LNCAP (cell line): ENCODE measurements at regions not wholly inside any gene's neighbourhood (a gene's known extent, or its start where the extent isn't known, plus 50 kb on each side); places are given as distances from the start of the nearest gene placed in this dataset.

Source experiments
- TF ChIP-seq, protein P1 (sequence below): fragments of 450-650 bp; IDR thresholded peaks from 2 replicates; pipeline ENCODE4 v1.5.1; 2017; ENCODE audit warnings: mild to moderate bottlenecking

DNA sequence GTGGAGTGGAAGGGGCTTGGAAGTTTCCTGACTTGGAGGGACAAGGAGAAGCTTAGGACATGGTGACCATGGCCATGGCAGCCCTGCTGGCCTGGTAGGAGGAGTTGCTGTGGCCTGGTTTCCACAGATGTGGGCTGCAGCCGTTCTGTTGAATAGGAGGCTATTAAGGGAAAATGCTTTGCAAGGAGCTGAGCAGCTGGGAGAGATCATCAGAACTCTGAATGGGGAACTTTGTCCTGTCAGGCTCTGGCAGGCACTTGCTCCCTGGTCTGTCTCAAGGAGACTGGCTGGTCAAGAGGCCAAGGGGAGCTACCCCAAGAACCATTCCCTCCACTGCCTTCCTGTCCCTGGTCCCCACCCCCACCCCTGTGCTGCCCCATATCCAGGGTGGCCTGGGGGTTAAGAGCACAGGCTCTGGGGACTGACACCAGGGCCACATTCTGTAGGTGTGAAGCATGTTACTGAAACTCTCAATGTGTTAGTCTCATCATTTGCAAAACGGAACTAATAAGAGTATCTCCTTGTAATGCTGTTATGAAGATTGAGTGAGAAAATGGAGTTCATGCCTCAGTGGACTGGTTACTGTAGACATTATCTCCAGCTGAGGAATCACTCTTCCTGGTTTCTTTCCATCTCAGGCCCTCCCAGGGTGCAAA lies 84.0 kb upstream of the ARAP3 start:
- TF ChIP-seq, protein P1, sequence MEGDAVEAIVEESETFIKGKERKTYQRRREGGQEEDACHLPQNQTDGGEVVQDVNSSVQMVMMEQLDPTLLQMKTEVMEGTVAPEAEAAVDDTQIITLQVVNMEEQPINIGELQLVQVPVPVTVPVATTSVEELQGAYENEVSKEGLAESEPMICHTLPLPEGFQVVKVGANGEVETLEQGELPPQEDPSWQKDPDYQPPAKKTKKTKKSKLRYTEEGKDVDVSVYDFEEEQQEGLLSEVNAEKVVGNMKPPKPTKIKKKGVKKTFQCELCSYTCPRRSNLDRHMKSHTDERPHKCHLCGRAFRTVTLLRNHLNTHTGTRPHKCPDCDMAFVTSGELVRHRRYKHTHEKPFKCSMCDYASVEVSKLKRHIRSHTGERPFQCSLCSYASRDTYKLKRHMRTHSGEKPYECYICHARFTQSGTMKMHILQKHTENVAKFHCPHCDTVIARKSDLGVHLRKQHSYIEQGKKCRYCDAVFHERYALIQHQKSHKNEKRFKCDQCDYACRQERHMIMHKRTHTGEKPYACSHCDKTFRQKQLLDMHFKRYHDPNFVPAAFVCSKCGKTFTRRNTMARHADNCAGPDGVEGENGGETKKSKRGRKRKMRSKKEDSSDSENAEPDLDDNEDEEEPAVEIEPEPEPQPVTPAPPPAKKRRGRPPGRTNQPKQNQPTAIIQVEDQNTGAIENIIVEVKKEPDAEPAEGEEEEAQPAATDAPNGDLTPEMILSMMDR: no peak

DNA sequence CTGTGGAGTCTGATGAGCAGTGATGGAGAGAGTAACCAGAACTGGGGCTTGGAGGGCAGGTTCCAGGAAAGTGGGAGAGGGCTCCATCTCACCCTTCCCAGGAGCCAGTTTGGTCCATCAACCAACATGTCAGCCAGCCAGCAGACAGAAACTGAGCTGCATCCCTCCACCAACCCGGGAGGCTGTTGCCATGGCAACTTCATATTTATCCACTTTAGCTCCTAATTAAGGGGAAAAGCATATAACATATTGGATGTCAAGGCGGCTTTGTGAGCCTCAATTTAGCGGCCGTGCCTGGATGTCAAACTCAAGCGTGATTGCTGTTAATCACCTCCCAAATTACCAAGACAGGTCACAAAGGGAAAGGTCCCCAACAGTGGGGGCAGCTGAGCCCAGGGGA lies 81.5 kb upstream of the ARAP3 start:
- TF ChIP-seq, protein P1: no peak

DNA sequence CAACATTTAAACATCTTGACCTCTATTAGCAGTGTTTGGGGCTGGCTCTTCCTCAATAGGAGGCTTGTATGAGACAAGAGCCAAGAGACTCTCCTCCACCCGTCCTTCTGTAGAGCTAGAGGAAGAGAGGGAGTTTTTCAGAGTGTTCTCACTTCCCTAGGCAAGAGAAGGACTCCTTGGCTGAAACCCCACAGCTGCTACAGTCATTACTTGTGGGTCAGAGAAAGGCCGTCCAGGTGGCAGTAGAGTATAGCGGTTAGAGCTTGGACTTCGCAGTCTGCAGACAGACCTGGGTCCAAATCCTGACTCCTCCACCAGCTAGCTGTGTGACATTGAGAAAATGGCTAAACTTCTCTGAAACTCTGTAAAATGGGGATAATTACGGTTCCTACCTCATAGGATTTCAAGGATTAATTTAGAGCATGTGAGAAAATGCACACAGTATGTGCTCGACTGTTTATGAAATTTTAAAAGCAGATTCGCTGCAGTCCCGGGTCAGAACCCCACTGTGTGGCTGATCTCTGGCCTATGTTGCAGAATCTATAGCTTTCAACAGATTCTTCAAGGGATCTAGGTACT lies 80.8 kb upstream of the ARAP3 start:
- TF ChIP-seq, protein P1: no peak

DNA sequence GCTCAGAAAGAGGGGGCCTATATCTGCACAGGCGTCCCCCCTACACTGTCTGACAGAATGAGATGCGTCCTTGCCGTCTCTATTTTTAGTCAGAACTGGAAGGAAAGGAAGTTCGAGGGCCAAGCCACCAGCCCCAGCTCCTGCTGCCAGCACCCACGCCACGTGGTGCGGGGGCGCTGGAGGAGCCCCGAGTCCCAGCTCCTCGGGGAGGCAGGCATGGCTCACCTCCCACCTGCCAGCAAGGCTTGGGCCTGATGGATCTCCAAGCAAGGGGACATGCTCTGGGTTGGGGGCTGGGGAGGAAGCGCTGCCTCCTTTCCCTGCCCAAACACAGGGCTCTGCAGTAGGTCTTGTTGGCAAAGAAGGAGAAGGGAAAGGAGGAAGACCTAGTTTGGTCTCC lies 80.3 kb upstream of the ARAP3 start:
- TF ChIP-seq, protein P1: no peak

DNA sequence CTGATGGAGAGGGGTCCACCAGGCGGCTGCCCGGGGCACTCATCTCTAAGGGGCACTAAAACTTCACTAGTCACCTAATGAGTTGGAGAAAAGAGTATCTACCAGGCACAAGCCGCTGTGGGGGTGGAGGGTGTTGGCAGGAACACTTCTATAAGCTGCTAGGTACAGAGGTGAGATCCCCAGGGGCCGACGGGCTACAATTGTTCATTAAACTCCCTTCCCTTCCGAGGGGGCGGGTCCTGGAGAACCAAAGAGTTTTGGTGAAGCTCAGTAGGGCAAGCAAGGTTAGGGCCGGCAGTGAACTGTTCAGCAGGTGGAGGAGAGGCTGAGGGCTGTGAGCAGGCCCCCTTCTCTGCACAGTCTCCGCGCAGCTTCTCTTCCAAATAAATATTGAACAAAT lies 78.7 kb upstream of the ARAP3 start:
- TF ChIP-seq, protein P1: no peak

DNA sequence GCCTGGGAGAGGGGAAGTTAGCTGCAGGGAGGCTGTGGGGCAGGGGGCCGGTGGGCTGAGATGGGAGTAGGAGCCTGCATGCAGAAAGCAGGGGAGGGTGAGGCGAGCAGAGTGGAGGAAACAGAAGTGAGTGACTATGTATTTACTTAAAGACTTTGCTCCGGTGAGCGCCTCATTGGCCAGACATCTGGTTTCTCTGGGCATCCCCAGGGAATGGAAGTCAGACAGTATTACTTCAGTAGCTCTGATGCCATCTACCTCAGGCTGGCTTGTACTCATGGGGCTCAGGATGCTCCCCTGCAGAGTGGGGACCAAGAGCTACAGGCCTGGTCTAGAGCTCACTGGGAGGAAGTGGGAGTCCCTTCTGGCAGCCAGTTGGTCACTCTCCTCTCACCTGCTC lies 78.2 kb upstream of the ARAP3 start:
- TF ChIP-seq, protein P1: no peak

DNA sequence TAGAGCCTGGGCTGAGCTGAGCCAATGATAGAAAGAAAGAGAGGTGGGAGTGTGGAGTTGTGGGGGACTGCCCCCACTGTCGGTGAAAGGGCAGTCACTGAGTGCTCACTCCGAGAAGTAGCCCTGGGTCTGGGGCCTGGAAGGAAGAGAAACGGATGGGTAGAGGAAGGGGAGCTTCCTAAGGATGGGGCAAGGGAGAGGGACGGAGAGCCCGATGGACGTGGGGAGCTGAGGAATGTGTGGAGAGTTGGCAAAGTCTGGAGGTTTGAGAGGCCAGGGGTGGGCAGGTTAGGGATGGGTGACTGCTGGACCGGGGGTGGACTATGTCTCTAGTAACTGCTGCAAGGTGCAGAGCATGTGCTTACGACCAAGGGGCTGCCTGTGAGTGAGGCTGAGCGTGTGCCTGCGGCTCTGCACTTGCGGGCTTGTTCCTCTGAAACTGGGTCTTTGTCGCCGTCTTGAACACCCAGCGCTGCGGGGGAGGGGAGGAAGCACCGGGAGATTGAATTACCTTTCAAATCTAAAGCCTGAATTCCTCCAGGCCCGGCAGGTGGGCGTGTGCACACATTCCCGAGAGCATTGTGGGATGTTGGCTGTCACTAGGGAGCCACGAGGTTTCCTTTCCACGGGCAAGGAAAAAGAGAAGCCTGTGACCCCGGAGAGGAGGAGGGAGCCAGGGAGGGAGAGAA lies 76.4 kb upstream of the ARAP3 start:
- TF ChIP-seq, protein P1: no peak
